Testis (tissue), 2 donors: ENCODE measurements at regions not wholly inside any gene's neighbourhood (a gene's known extent, or its start where the extent isn't known, plus 50 kb on each side); places are given as distances from the start of the nearest gene placed in this dataset.

Experiments used
- POLR2A ChIP-seq: fragments of 450-650 bp; IDR thresholded peaks from one replicate; pipeline ENCODE4 v1.6.1; 2017; ENCODE audit warnings: antibody characterized with exemption, mild to moderate bottlenecking, moderate library complexity
- TF ChIP-seq, protein P1 (sequence below), 3 experiments: fragments of 450-650 bp in 2 of 3; fragments of 200-600 bp in 1 of 3; sonication (generic) in 1 of 3; IDR thresholded peaks; one replicate each; pipeline ENCODE4 v1.5.1; 2016 to 2019; ENCODE audit warnings: antibody characterized with exemption in 3 of 3, mild to moderate bottlenecking in 2 of 3, moderate library complexity in 1 of 3

DNA sequence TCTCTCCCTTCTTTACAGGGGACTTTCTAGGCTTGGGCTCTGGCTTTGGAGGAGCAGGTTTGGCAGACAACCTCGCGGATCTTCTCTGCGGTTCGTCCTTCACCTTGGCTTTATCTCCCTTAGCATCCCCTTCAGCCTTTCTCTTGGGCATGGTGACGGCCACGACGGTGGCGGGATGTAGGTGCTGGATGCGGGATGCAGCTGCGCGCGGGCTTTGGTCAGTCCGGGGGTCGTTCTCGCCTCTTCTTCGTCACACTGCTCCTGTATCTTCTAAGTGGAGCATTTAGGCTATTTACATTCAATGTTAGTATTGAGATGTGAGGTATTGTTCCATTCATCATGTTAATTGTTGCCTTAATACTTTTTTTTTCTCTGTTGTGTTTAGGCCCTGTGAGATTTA is 217.2 kb upstream of the STXBP6 start:
- no peak for TF ChIP-seq POLR2A
- TF ChIP-seq, protein P1, sequence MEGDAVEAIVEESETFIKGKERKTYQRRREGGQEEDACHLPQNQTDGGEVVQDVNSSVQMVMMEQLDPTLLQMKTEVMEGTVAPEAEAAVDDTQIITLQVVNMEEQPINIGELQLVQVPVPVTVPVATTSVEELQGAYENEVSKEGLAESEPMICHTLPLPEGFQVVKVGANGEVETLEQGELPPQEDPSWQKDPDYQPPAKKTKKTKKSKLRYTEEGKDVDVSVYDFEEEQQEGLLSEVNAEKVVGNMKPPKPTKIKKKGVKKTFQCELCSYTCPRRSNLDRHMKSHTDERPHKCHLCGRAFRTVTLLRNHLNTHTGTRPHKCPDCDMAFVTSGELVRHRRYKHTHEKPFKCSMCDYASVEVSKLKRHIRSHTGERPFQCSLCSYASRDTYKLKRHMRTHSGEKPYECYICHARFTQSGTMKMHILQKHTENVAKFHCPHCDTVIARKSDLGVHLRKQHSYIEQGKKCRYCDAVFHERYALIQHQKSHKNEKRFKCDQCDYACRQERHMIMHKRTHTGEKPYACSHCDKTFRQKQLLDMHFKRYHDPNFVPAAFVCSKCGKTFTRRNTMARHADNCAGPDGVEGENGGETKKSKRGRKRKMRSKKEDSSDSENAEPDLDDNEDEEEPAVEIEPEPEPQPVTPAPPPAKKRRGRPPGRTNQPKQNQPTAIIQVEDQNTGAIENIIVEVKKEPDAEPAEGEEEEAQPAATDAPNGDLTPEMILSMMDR (IDR thresholded peaks at IDR 0.05), result no peak
